Mucosa of rectum (tissue), 2 donors: ENCODE measurements at regions not wholly inside any gene's neighbourhood (a gene's known extent, or its start where the extent isn't known, plus 50 kb on each side); places are given as distances from the start of the nearest gene placed in this dataset.
A peak's percentile ranks its signal among the peaks of the same experiment; 100 is the strongest.

Source experiments
- H3K27ac ChIP-seq, 2 donors: one replicate each; pipeline ENCODE4 v1.7.0; 2013; ENCODE audit warnings: inconsistent platforms in 2 of 2, low read depth in 2 of 2, low read length in 2 of 2
- H3K27me3 ChIP-seq, 2 donors: one replicate each; pipeline ENCODE4 v1.7.0; 2013; ENCODE audit warnings: low read length in 2 of 2; ENCODE audit not compliant: control insufficient read depth in 2 of 2, insufficient read depth in 2 of 2
- H3K36me3 ChIP-seq, 2 donors: one replicate each; pipeline ENCODE4 v1.7.0; 2013; ENCODE audit warnings: low read length in 2 of 2; ENCODE audit not compliant: control insufficient read depth in 2 of 2, insufficient read depth in 2 of 2
- H3K4me1 ChIP-seq, 2 donors: one replicate each; pipeline ENCODE4 v1.7.0; 2013; ENCODE audit warnings: low read length in 2 of 2, mild to moderate bottlenecking in 1 of 2; ENCODE audit not compliant: control insufficient read depth in 2 of 2, insufficient read depth in 2 of 2
- H3K4me3 ChIP-seq, 2 donors: one replicate each; pipeline ENCODE4 v1.7.0; 2013; ENCODE audit warnings: low read length in 2 of 2
- H3K9ac ChIP-seq, 2 donors: one replicate each; pipeline ENCODE4 v1.7.0; 2013; ENCODE audit warnings: low read length in 2 of 2, low read depth in 1 of 2, mild to moderate bottlenecking in 1 of 2
- H3K9me3 ChIP-seq, 2 donors: one replicate each; pipeline ENCODE4 v1.7.0; 2013; ENCODE audit warnings: low read length in 2 of 2; ENCODE audit not compliant: control insufficient read depth in 2 of 2
- donor health status: healthy.
- donor health status: Normal muscosa, but diverticular disease.

GRCh38 chr14:76974365-76974764, 54.1 kb downstream of the IRF2BPL start:
- H3K27ac ChIP-seq: no peak overlapping the region
- H3K27me3 ChIP-seq: no peaks in the 10 kb centered on the region
- H3K36me3 ChIP-seq: no peaks in the 10 kb centered on the region
- H3K4me1 ChIP-seq: peaks cover 0 to 4% of the 10 kb centered on the region in 2 donors
- H3K9me3 ChIP-seq: no peaks in the 10 kb centered on the region
- no peak overlapping the region for H3K4me3 ChIP-seq
- no peak overlapping the region for H3K9ac ChIP-seq

GRCh38 chr14:76971549-76971948, 57.0 kb downstream of the IRF2BPL start:
- Histone ChIP-seq H3K9me3 (no peaks in the 10 kb centered on the region), H3K36me3 (no peaks in the 10 kb centered on the region), H3K27ac (no peak overlapping the region)

GRCh38 chr14:76968621-76969063, 59.9 kb downstream of the IRF2BPL start:
- Histone ChIP-seq H3K27me3 (no peaks in the 10 kb centered on the region), H3K36me3 (no peaks in the 10 kb centered on the region), H3K9ac (no peak overlapping the region), H3K9me3 (no peaks in the 10 kb centered on the region), H3K4me1 (peaks cover 9 to 13% of the 10 kb centered on the region in 2 donors), H3K4me3 (no peak overlapping the region), H3K27ac (no peak overlapping the region)

More at GRCh38 chr14:76971549-76971948, 57.0 kb downstream of the IRF2BPL start:
- H3K27me3 ChIP-seq: no peaks in the 10 kb centered on the region
- H3K4me3 ChIP-seq: no peak overlapping the region
- H3K9ac ChIP-seq: no peak overlapping the region
- H3K4me1 ChIP-seq: no peaks in the 10 kb centered on the region

GRCh38 chr14:76967788-76968187, 60.7 kb downstream of the IRF2BPL start:
- H3K27me3 ChIP-seq: no peaks in the 10 kb centered on the region
- H3K4me3 ChIP-seq: no peak overlapping the region
- H3K27ac ChIP-seq: no peak overlapping the region
- H3K9me3 ChIP-seq: no peaks in the 10 kb centered on the region
- H3K9ac ChIP-seq: no peak overlapping the region
- H3K4me1 ChIP-seq: peaks cover 9 to 13% of the 10 kb centered on the region in 2 donors
- H3K36me3 ChIP-seq: no peaks in the 10 kb centered on the region

- Histone ChIP-seq H3K27me3 (no peaks in the 10 kb centered on the region), H3K9ac (peak overlapping the region in 1 of 2 donors; percentile 31), H3K27ac (peak overlapping the region; percentile 68 to 71), H3K9me3 (no peaks in the 10 kb centered on the region), H3K36me3 (no peaks in the 10 kb centered on the region), H3K4me3 (no peak overlapping the region), H3K4me1 (peaks cover 21 to 26% of the 10 kb centered on the region in 2 donors)
Observed at GRCh38 chr14:76965232-76965631, 63.3 kb downstream of the IRF2BPL start.

GRCh38 chr14:76964695-76965094, 63.8 kb downstream of the IRF2BPL start:
- H3K9ac ChIP-seq: peak overlapping the region in 1 of 2 donors; percentile 31
- no peaks in the 10 kb centered on the region for H3K27me3 ChIP-seq
- H3K4me1 ChIP-seq: peaks cover 21 to 26% of the 10 kb centered on the region in 2 donors
- no peak overlapping the region for H3K4me3 ChIP-seq
- no peaks in the 10 kb centered on the region for H3K36me3 ChIP-seq
- no peaks in the 10 kb centered on the region for H3K9me3 ChIP-seq
- H3K27ac ChIP-seq: peak overlapping the region; percentile 68 to 71

GRCh38 chr14:76963372-76963771, 65.1 kb downstream of the IRF2BPL start:
- H3K4me1 ChIP-seq: peaks cover 21 to 26% of the 10 kb centered on the region in 2 donors
- no peak overlapping the region for H3K9ac ChIP-seq
- H3K4me3 ChIP-seq: no peak overlapping the region
- peak overlapping the region; percentile 9 to 30 for H3K27ac ChIP-seq
- no peaks in the 10 kb centered on the region for H3K36me3 ChIP-seq
- no peaks in the 10 kb centered on the region for H3K9me3 ChIP-seq
- H3K27me3 ChIP-seq: no peaks in the 10 kb centered on the region

GRCh38 chr14:76962303-76962660, 66.2 kb downstream of the IRF2BPL start:
- H3K36me3 ChIP-seq: no peaks in the 10 kb centered on the region
- H3K4me1 ChIP-seq: peaks cover 25 to 30% of the 10 kb centered on the region in 2 donors
- peak overlapping the region; percentile 56 to 63 for H3K9ac ChIP-seq
- peak overlapping the region; percentile 54 to 70 for H3K4me3 ChIP-seq
- H3K9me3 ChIP-seq: no peaks in the 10 kb centered on the region
- H3K27ac ChIP-seq: peak overlapping the region; percentile 60 to 88
- H3K27me3 ChIP-seq: no peaks in the 10 kb centered on the region

GRCh38 chr14:76961631-76962302, 66.7 kb downstream of the IRF2BPL start:
- Histone ChIP-seq H3K9ac (peak overlapping the region; percentile 63 to 84), H3K27ac (peak overlapping the region; percentile 60 to 88), H3K9me3 (no peaks in the 10 kb centered on the region), H3K36me3 (no peaks in the 10 kb centered on the region), H3K4me1 (peaks cover 30 to 34% of the 10 kb centered on the region in 2 donors), H3K4me3 (peak overlapping the region; percentile 54 to 70), H3K27me3 (no peaks in the 10 kb centered on the region)

- no peaks in the 10 kb centered on the region for H3K9me3 ChIP-seq
- H3K4me1 ChIP-seq: peaks cover 35 to 41% of the 10 kb centered on the region in 2 donors
- no peaks in the 10 kb centered on the region for H3K27me3 ChIP-seq
- H3K4me3 ChIP-seq: no peak overlapping the region
- H3K27ac ChIP-seq: peak overlapping the region; percentile 41 to 46
- H3K9ac ChIP-seq: no peak overlapping the region
- no peaks in the 10 kb centered on the region for H3K36me3 ChIP-seq
Observed at GRCh38 chr14:76958980-76959710, 69.4 kb downstream of the IRF2BPL start.
